ENCODE measurements at regions not wholly inside any gene's neighbourhood (a gene's known extent, or its start where the extent isn't known, plus 50 kb on each side); places are given as distances from the start of the nearest gene placed in this dataset.

GRCh38 chr17:83178533-83179304, 99.3 kb downstream of the METRNL start:
- DNase-seq = peak; percentile 52

- no peak for DNase-seq
These were observed 100.0 kb downstream of the METRNL start for GRCh38 chr17:83179374-83179773.

GRCh38 chr17:83179811-83180210, 100.4 kb downstream of the METRNL start:
- no peak for DNase-seq

DNA sequence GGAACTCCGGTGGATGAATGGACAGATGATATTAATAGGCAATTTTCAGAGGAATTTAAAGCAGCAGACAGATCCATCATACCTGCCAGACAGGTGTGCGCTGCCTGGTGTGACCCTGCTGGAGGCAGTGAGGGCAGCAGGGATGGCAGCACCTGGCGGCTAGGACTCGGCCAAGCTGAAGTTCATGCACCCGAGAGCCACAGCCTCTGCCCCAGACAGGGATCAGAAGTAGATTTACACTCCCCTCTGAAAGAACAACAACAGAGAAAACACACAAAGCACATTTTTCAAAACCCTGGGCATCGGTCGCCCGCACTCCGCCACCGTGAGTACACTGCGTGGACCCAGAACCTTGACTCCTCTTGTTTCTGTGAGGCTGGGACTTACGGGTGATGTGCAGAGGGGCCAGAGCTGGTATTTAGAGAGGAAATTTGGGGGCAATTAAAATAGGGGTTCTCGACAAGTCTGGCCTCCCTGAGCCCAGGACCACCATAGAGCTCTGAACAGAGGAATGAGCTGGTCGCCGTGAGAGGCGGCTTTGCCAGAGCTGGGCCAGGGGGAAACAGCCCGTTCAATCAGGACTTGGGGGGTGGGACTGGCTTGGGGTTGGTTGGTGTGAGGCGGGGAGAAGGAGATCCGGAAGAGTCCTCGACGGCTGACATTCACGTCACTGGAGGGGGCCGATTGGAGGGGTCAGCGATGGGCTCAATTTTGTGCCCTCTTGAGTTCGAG, 101.0 kb downstream of the METRNL start:
- no peak for DNase-seq

DNA sequence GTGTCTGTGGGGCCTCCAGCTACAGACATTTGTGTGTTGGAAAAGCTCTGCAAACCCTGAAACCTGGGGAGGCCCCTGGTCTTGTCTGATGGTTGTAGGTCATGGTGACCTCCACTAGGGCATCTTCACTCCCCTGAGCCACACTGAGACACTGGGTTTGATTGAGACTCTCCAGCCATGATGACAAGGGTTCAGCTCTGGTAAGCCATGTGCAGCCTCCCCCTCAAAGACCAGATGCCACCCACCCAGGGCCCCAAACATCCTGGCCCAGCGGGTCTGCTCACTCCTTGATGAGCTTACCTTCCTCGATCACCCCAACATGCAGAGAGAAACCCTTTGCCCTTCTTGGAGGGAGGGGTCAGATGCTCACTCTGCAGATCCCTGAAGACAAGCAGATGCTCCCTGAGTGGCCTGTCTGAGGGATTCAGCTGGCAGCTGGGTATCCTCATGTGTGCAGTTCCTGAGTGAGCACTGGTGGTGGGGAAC, 101.6 kb downstream of the METRNL start:
- no peak for DNase-seq

- no peak for DNase-seq
These were observed 102.7 kb downstream of the METRNL start for GRCh38 chr17:83181991-83182619.

- DNase-seq = no peak
These were observed 103.3 kb downstream of the METRNL start for GRCh38 chr17:83182620-83183101.

DNA sequence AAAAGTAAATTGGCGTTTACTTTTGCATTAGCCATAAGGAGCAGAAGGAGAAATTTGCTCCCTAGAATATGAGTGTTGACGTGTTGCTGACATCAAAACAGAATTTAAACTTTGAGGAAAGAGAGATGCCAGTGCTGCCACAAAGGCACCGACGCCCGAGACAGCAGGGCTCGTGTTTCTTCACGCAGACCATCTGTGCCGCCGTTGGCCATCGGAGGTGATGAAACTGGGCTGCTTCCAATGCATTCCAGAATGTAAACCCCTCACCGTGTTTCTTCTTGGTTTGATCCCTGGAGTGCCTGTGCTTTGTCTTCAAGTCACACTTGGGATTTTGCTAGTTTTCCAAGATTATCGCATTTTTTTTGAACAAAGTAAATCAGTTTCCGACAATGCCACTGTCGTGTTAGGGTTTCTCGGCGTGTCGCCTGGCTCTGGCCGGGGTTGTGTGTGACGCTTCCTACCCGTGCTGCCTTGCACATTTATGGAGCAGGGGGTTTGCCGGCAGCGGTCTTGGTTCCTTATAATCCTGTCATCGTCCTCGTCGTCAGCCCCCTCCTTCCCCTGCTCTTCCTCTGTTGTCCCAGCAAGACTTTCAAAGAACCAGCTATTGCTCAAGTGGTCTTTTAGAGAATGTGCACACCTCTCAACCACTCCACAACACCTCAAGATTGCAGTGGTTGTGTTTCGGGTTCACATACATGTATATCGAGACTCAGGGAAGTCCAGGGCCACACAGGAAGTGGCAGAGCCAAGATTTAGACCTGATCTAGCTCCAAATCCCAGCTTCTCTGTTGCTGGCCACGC, 103.9 kb downstream of the METRNL start:
- no peak for DNase-seq

DNA sequence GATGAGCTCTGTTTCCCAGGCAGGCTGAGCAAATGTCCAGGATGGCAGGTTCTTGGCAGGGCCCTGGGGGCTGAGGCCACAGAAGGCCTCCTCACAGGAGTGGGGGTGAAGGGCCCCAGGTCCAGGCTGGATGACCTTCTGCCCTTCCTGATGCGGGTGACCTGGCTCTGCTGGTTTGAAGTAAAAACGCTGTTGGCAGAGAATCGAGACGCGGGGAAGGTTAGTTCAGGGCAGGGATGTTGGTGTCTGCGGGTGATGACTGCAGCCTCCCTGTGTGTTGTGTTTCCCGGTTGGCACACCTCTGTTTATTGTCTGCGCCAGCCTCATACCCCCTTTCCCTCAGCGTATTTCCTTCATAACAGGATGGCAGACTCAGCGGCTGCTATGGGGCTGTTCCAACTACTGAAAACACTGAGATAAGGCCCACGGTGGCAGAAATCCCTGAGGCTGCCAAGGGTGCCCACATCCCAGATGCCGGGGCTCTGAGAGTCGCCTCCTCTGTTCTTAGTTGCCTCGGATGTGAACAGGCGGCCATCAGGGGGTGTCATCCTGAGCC, 104.6 kb downstream of the METRNL start:
- no peak for DNase-seq

GRCh38 chr17:83185023-83186002, 105.9 kb downstream of the METRNL start:
- DNase-seq = no peak

DNA sequence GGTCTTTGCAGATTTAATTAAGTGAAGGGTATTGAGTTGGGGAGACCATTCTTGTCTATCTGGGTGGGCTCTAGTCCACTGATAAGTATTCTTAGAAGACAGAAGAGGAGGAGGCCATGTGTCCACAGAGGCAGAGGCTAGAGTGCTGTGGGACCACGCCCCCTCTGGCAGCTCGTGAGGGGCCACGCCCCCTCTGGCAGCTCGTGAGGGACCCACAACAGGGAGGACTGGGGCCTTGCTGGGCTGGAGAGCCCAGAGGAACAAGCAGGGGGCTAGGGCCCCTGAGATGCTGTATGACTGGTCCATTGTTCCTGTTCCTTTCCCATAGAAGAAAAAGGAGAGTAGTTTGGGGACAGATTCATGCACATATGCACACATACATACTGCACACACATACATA, 106.8 kb downstream of the METRNL start:
- no peak for DNase-seq

DNA sequence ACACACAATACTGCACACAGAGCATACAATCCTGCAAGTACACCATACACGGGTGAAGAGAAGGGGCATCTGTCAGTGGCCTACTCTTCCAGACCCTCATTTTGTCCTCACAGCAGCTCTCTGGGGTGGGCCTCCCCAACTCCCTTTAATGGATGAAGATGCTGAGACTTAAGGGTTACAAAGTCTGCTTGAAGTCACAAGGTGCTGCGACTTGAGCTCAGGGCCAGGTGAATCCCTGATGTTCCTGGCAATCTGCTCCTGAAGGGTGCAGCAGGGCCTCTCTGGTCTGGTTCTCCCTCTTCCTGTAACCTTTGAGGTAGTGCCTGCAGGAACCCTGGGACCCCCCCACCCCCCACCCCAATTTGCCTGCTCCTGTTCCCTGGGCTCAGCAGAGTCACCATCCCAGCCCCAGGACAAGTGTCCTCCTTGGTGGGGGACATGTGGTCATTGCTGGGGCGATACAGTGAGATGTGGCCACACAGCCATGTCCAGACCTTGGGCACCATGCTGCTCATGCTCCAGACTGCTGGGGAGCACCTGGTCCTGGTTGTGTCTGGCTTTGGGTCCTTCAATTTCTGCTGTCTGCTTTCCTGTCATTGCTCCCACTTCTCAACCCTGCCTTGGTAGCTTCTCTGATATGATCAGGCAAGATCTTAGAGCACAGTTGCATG, 107.5 kb downstream of the METRNL start:
- DNase-seq = no peak

DNA sequence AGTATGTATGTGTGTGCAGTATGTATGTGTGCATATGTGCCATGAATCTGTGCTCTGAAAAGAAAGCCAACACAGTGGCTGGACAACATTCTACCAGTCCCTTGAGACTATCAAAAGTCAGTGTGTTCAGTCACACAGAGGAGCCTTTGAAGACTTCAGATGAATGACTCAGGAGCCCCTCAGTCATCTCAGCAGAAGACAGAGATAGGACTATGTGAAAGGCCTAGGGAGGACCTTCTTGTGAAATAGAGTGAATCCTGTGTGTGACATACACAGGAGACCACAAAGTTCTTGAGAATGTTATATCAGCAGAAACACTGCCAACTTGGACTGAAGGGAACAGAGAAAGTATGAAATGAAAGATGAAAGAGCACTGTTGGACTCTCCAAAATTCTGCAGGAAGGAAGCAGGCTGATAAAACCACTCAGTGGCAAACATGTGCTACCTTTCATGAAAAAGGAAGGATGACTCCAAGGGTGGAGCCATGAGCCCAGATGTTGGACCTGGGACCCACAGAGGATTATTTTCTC, 108.4 kb downstream of the METRNL start:
- no peak for DNase-seq

GRCh38 chr17:83189044-83190003, 109.9 kb downstream of the METRNL start:
- no peak for DNase-seq

GRCh38 chr17:83190004-83190385, 110.6 kb downstream of the METRNL start:
- DNase-seq = no peak

- DNase-seq = no peak
These were observed 111.4 kb downstream of the METRNL start for GRCh38 chr17:83190601-83191387.

GRCh38 chr17:83191388-83192160, 112.2 kb downstream of the METRNL start:
- DNase-seq = no peak

Data from NCI-H510A (cell line).